ENCODE measurements at regions not wholly inside any gene's neighbourhood (a gene's known extent, or its start where the extent isn't known, plus 50 kb on each side); places are given as distances from the start of the nearest gene placed in this dataset.

DNA sequence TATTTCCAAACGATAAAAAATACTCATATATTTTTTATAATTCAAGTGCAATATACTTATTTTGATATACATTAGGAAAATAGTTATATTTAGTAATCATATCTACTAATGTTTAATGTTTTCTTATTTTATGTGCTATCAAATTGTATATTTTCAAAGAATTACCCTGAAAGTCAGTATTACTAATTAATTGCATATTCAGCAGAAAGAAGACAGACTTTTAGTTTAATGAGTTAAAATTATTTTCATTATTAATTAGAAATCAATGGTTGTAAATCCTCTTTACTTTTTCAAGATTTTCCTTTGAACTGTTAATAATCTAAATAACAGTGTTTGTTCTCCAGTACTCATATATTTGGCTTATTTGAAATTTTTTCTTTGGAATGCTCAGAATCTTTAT, 181.3 kb upstream of the NDST4 start:
- Histone ChIP-seq H3K27ac (ENCODE audit: low read length, poor library complexity, severe bottlenecking) (no peak overlapping the region), H3K18ac (ENCODE audit: low read depth in 1 of 2, low read length in 2 of 2) (no peak overlapping the region), H3K27me3 (ENCODE audit: control insufficient read depth in 1 of 2, insufficient read depth in 1 of 2, low read length in 2 of 2) (no peaks in the 10 kb centered on the region), H3K14ac (ENCODE audit: low read length in 2 of 2) (no peak overlapping the region), H3K36me3 (ENCODE audit: control insufficient read depth in 1 of 2, insufficient read depth in 2 of 2, low read depth in 1 of 2, low read length in 2 of 2) (no peaks in the 10 kb centered on the region), H2BK5ac (ENCODE audit: low read depth, low read length, poor library complexity, severe bottlenecking) (no peak overlapping the region), H2BK15ac (ENCODE audit: low read depth, poor library complexity, severe bottlenecking) (no peak overlapping the region), H2BK120ac (ENCODE audit: low read depth, low read length) (no peak overlapping the region), H3K4me3 (ENCODE audit: insufficient read depth in 1 of 2, low read depth in 1 of 2, low read length in 2 of 2) (no peak overlapping the region), H3K9ac (ENCODE audit: low read length) (no peak overlapping the region), H4K91ac (ENCODE audit: low read length) (no peak overlapping the region), H2BK12ac (ENCODE audit: low read length in 2 of 2) (no peak overlapping the region), H2AK5ac (ENCODE audit: low read length, severe bottlenecking) (no peak overlapping the region), H3K4me2 (ENCODE audit: low read length, poor library complexity, severe bottlenecking) (no peak overlapping the region), H4K8ac (ENCODE audit: low read length) (no peak overlapping the region), H3K4ac (ENCODE audit: low read depth in 1 of 2, low read length in 2 of 2) (no peak overlapping the region), H2AFZ (ENCODE audit: low read depth, low read length) (no peak overlapping the region), H3K9me3 (ENCODE audit: control insufficient read depth, low read length) (no peaks in the 10 kb centered on the region), H3K79me1 (replicated peaks; ENCODE audit: low read length, poor library complexity, severe bottlenecking) (no peaks in the 10 kb centered on the region), H3K4me1 (ENCODE audit: control insufficient read depth, insufficient read depth, low read depth, low read length) (no peaks in the 10 kb centered on the region), H3K23ac (ENCODE audit: low read length in 2 of 2) (no peak overlapping the region)
- WGBS, result no CpG with 5 or more reads among the region's 1 CpG
- DNase-seq, result no peak

DNA sequence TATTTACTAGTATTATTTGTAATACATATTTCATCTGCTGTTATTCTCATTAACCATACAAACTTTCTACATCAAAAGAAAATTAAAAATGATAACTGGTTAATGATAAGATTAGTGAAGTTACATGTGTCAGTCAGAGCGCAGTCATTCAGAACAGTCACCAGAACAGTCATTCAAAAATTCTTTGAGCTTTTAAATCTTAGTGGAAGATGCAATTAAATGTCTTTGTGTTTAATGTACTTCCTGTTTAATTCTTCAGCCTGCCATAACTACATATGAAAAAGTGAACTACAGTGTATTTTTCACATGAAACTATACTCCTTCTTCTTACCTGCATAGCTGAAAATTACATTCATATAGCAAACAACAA, 179.7 kb upstream of the NDST4 start:
- Histone ChIP-seq H3K9ac (ENCODE audit: low read length) (no peak overlapping the region), H3K14ac (ENCODE audit: low read length in 2 of 2) (no peak overlapping the region), H3K79me1 (replicated peaks; ENCODE audit: low read length, poor library complexity, severe bottlenecking) (no peaks in the 10 kb centered on the region), H3K4me1 (ENCODE audit: control insufficient read depth, insufficient read depth, low read depth, low read length) (no peaks in the 10 kb centered on the region), H4K91ac (ENCODE audit: low read length) (no peak overlapping the region), H3K36me3 (ENCODE audit: control insufficient read depth in 1 of 2, insufficient read depth in 2 of 2, low read depth in 1 of 2, low read length in 2 of 2) (no peaks in the 10 kb centered on the region), H3K27me3 (ENCODE audit: control insufficient read depth in 1 of 2, insufficient read depth in 1 of 2, low read length in 2 of 2) (no peaks in the 10 kb centered on the region), H3K18ac (ENCODE audit: low read depth in 1 of 2, low read length in 2 of 2) (no peak overlapping the region), H3K23ac (ENCODE audit: low read length in 2 of 2) (no peak overlapping the region), H3K4me2 (ENCODE audit: low read length, poor library complexity, severe bottlenecking) (no peak overlapping the region), H3K9me3 (ENCODE audit: control insufficient read depth, low read length) (no peaks in the 10 kb centered on the region), H3K27ac (ENCODE audit: low read length, poor library complexity, severe bottlenecking) (no peak overlapping the region), H2BK15ac (ENCODE audit: low read depth, poor library complexity, severe bottlenecking) (no peak overlapping the region), H4K8ac (ENCODE audit: low read length) (no peak overlapping the region), H3K4ac (ENCODE audit: low read depth in 1 of 2, low read length in 2 of 2) (no peak overlapping the region), H3K4me3 (ENCODE audit: insufficient read depth in 1 of 2, low read depth in 1 of 2, low read length in 2 of 2) (no peak overlapping the region), H2BK120ac (ENCODE audit: low read depth, low read length) (no peak overlapping the region), H2BK12ac (ENCODE audit: low read length in 2 of 2) (no peak overlapping the region), H2AFZ (ENCODE audit: low read depth, low read length) (no peak overlapping the region), H2BK5ac (ENCODE audit: low read depth, low read length, poor library complexity, severe bottlenecking) (no peak overlapping the region), H2AK5ac (ENCODE audit: low read length, severe bottlenecking) (no peak overlapping the region)
- no CpG with 5 or more reads among the region's 1 CpG for WGBS
- no peak for DNase-seq

DNA sequence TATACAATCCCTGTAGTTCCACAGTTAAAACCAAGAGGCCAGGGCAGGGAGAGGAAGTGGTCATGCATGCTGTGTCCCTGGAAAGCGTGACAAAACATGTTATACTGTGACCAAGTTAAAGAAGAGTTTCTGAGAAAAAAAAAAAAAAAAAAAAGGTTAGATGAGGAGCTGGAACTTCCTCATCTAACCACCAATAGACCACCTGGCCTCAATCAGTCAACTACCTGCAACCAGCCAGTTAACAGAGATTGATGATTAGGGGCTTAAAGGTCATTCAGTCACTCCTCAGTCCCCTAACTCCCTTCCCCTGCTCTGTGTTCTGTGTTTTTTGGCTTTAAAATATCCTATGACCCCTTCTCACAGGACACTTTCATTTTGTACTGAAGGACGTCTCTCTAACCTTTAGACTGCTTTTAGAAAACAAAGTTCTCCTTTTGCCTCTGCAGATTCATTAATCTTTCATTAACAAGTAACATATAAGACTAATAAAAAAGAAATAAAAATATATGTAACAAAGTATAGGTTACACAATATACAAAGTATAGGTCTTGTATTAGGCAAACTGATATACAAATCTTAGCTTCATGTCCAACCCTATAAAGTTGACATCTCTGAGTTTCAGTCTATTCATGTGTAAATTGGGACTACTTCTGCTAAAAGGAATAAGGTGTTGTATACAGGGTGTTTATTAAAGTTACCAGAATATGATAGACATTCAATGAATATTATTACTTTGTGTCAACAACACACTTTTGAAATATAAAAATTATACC, 179.1 kb upstream of the NDST4 start:
- Histone ChIP-seq H3K18ac (ENCODE audit: low read depth in 1 of 2, low read length in 2 of 2) (no peak overlapping the region), H2AFZ (ENCODE audit: low read depth, low read length) (no peak overlapping the region), H3K14ac (ENCODE audit: low read length in 2 of 2) (no peak overlapping the region), H3K4me1 (ENCODE audit: control insufficient read depth, insufficient read depth, low read depth, low read length) (no peaks in the 10 kb centered on the region), H2AK5ac (ENCODE audit: low read length, severe bottlenecking) (no peak overlapping the region), H3K4ac (ENCODE audit: low read depth in 1 of 2, low read length in 2 of 2) (no peak overlapping the region), H3K27ac (ENCODE audit: low read length, poor library complexity, severe bottlenecking) (no peak overlapping the region), H3K4me2 (ENCODE audit: low read length, poor library complexity, severe bottlenecking) (no peak overlapping the region), H3K9ac (ENCODE audit: low read length) (no peak overlapping the region), H2BK12ac (ENCODE audit: low read length in 2 of 2) (no peak overlapping the region), H3K79me1 (replicated peaks; ENCODE audit: low read length, poor library complexity, severe bottlenecking) (no peaks in the 10 kb centered on the region), H4K8ac (ENCODE audit: low read length) (no peak overlapping the region), H2BK15ac (ENCODE audit: low read depth, poor library complexity, severe bottlenecking) (no peak overlapping the region), H3K27me3 (ENCODE audit: control insufficient read depth in 1 of 2, insufficient read depth in 1 of 2, low read length in 2 of 2) (no peaks in the 10 kb centered on the region), H3K9me3 (ENCODE audit: control insufficient read depth, low read length) (no peaks in the 10 kb centered on the region), H3K4me3 (ENCODE audit: insufficient read depth in 1 of 2, low read depth in 1 of 2, low read length in 2 of 2) (no peak overlapping the region), H3K23ac (ENCODE audit: low read length in 2 of 2) (no peak overlapping the region), H2BK5ac (ENCODE audit: low read depth, low read length, poor library complexity, severe bottlenecking) (no peak overlapping the region), H4K91ac (ENCODE audit: low read length) (no peak overlapping the region), H3K36me3 (ENCODE audit: control insufficient read depth in 1 of 2, insufficient read depth in 2 of 2, low read depth in 1 of 2, low read length in 2 of 2) (no peaks in the 10 kb centered on the region), H2BK120ac (ENCODE audit: low read depth, low read length) (no peak overlapping the region)
- DNase-seq, result no peak
- 86% methylated on average over 1 of the region's 2 CpGs for WGBS

DNA sequence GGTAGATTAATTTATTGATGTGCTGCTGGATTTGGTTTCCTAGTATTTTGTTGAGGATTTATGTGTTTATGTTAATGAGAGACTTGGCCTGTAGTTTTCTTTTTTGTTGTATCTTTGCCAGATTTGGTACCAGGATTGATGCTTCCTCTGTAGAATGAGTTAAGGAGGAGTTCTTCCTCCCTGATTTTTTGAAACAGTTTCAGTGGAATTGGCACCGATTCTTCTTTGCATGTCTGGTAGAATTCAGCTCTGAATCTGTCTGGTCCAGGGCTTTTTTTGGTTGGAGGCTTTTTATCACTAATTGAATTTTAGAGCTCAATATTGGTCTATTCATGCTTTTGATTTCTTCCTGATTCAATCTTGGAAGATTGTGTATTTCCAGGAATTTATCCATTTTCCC, 174.0 kb upstream of the NDST4 start:
- Histone ChIP-seq H3K4me2 (ENCODE audit: low read length, poor library complexity, severe bottlenecking) (no peak overlapping the region), H3K79me1 (replicated peaks; ENCODE audit: low read length, poor library complexity, severe bottlenecking) (no peaks in the 10 kb centered on the region), H4K8ac (ENCODE audit: low read length) (no peak overlapping the region), H3K9me3 (ENCODE audit: control insufficient read depth, low read length) (no peaks in the 10 kb centered on the region), H3K4ac (ENCODE audit: low read depth in 1 of 2, low read length in 2 of 2) (no peak overlapping the region), H2AK5ac (ENCODE audit: low read length, severe bottlenecking) (no peak overlapping the region), H3K23ac (ENCODE audit: low read length in 2 of 2) (no peak overlapping the region), H2BK12ac (ENCODE audit: low read length in 2 of 2) (no peak overlapping the region), H3K4me3 (ENCODE audit: insufficient read depth in 1 of 2, low read depth in 1 of 2, low read length in 2 of 2) (no peak overlapping the region), H3K14ac (ENCODE audit: low read length in 2 of 2) (no peak overlapping the region), H4K91ac (ENCODE audit: low read length) (no peak overlapping the region), H3K36me3 (ENCODE audit: control insufficient read depth in 1 of 2, insufficient read depth in 2 of 2, low read depth in 1 of 2, low read length in 2 of 2) (no peaks in the 10 kb centered on the region), H3K27me3 (ENCODE audit: control insufficient read depth in 1 of 2, insufficient read depth in 1 of 2, low read length in 2 of 2) (no peaks in the 10 kb centered on the region), H3K4me1 (ENCODE audit: control insufficient read depth, insufficient read depth, low read depth, low read length) (no peaks in the 10 kb centered on the region), H2AFZ (ENCODE audit: low read depth, low read length) (no peak overlapping the region), H3K18ac (ENCODE audit: low read depth in 1 of 2, low read length in 2 of 2) (no peak overlapping the region), H3K27ac (ENCODE audit: low read length, poor library complexity, severe bottlenecking) (no peak overlapping the region), H2BK120ac (ENCODE audit: low read depth, low read length) (no peak overlapping the region), H3K9ac (ENCODE audit: low read length) (no peak overlapping the region), H2BK5ac (ENCODE audit: low read depth, low read length, poor library complexity, severe bottlenecking) (no peak overlapping the region), H2BK15ac (ENCODE audit: low read depth, poor library complexity, severe bottlenecking) (no peak overlapping the region)
- 100% methylated on average over 1 of the region's 1 CpG for WGBS
- DNase-seq, result no peak
